Psoas muscle (tissue), 7 donors: ENCODE measurements at regions not wholly inside any gene's neighbourhood (a gene's known extent, or its start where the extent isn't known, plus 50 kb on each side); places are given as distances from the start of the nearest gene placed in this dataset.

Experiments
- ATAC-seq, 4 donors: fragments of 200-7000 bp; cut with Tn5 transposase; one replicate each; pipeline ENCODE4 v1.9.1; 2020; ENCODE audit warnings: moderate library complexity in 3 of 4, mild to moderate bottlenecking in 2 of 4
- DNase-seq, 2 donors: peaks; one replicate each; pipeline ENCODE4 v3.0.0-alpha.2; 2020
- H3K27ac ChIP-seq: fragments of 200-600 bp; one replicate; pipeline ENCODE4 v1.8.0; 2022
- H3K27me3 ChIP-seq, 3 donors: fragments of 200-600 bp in 1 of 3; one replicate each; pipeline versions ENCODE4 v1.6.1 to v1.8.0; 2013 to 2022; ENCODE audit warnings: low read length in 2 of 3, mild to moderate bottlenecking in 2 of 3, moderate library complexity in 1 of 3; ENCODE audit not compliant: insufficient read depth in 3 of 3
- H3K36me3 ChIP-seq, 2 donors: fragments of 200-600 bp in 1 of 2; one replicate each; pipeline versions ENCODE4 v1.6.1 to v1.8.0; 2013 to 2022; ENCODE audit warnings: low read depth in 1 of 2, mild to moderate bottlenecking in 1 of 2, moderate library complexity in 1 of 2; ENCODE audit not compliant: insufficient read depth in 1 of 2
- H3K4me1 ChIP-seq: fragments of 200-600 bp; one replicate; pipeline ENCODE4 v1.8.0; 2022
- H3K4me3 ChIP-seq: fragments of 200-600 bp; one replicate; pipeline ENCODE4 v1.8.0; 2022; ENCODE audit warnings: mild to moderate bottlenecking
- H3K9me3 ChIP-seq: fragments of 200-600 bp; one replicate; pipeline ENCODE4 v1.8.0; 2022
- whole genome bisulfite sequencing, 3 donors: extraction: QIAGEN DNeasy Blood & Tissue Kit; methylation state at CpG; one replicate each; pipeline versions ENCODE4 v1.1.6 to v1.1.7; 2013; 5-methylcytosine and 5-hydroxymethylcytosine counted together
- intact Hi-C, 2 donors: fragments of 100-400 bp; cut with DNase I; formaldehyde crosslinking; loops; one replicate each; pipeline versions ENCODE4 v1.11.0 to v1.14.2; 2022
- TF ChIP-seq, protein P1 (sequence below): fragments of 200-600 bp; IDR thresholded peaks from one replicate; pipeline ENCODE4 v1.8.0; 2022; ENCODE audit warnings: antibody characterized with exemption
- donor health status: healthy with polysubstance abuse.
- donor health status: DM: no; HTN: no; CAD: no; lungs with moderate emphysema.
- donor health status: Bipolar disorder and iron deficiency.
- donor health status: healthy.
- donor health status: DM: yes; HTN: yes; CAD: no.
- donor health status: DM: no; HTN: no; CAD: no.
- donor health status: DM: yes; HTN: yes; CAD: no.

DNA sequence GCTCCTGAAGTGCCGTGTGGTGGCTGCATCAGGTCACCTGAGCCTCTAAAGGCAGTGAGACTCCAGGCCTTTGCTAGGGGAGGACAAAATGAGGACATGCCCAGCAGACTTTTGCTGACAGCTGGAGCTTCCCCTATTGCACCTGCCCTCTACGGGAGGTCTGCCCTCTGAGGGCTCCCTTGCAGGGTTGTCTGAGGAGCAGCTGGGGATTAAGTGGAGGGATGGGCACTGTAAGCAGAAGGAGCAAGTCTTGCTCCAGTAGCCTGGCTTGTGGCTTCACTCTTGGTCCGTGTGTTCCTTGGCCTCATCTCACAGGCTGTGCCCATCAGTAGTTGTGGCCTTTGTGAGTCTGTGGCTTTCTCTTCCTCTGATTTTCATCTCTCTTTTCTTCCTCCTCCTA, 66.9 kb upstream of the NRXN3 start:
- TF ChIP-seq, protein P1, sequence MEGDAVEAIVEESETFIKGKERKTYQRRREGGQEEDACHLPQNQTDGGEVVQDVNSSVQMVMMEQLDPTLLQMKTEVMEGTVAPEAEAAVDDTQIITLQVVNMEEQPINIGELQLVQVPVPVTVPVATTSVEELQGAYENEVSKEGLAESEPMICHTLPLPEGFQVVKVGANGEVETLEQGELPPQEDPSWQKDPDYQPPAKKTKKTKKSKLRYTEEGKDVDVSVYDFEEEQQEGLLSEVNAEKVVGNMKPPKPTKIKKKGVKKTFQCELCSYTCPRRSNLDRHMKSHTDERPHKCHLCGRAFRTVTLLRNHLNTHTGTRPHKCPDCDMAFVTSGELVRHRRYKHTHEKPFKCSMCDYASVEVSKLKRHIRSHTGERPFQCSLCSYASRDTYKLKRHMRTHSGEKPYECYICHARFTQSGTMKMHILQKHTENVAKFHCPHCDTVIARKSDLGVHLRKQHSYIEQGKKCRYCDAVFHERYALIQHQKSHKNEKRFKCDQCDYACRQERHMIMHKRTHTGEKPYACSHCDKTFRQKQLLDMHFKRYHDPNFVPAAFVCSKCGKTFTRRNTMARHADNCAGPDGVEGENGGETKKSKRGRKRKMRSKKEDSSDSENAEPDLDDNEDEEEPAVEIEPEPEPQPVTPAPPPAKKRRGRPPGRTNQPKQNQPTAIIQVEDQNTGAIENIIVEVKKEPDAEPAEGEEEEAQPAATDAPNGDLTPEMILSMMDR: no peak
- DNase-seq (no peak), ATAC-seq (no peak)
- H3K4me1 ChIP-seq: no peaks in the 10 kb centered on the region
- intact Hi-C loops: no loop called here
- no peaks in the 10 kb centered on the region for H3K9me3 ChIP-seq
- H3K4me3 ChIP-seq: no peak overlapping the region
- WGBS, 3 donors: 47 to 56% (median 50%) methylated on average over 3 of the region's 3 CpGs
- peaks cover 0 to 1% (median 0%) of the 10 kb centered on the region in 3 donors for H3K27me3 ChIP-seq
- no peaks in the 10 kb centered on the region for H3K36me3 ChIP-seq
- H3K27ac ChIP-seq: no peak overlapping the region

DNA sequence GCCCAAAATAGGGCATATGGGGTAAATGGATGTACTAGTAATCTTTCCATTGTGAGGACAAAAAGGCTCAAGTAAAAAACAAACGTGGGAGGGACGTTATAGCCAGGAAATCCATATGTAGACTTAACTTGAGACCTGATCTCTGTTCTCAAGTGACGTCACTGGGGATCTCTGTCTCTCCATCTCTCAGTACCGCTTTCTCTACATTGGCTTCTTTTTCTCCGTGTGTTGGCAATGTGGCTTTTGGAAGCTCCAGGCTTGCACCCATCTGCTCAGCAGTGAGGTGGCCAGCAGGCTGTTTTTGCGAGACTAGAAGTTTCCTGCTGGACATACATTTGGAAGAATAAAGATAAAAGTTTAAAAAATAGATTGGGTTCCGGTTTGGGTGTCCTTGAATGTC, 66.0 kb upstream of the NRXN3 start:
- WGBS, 3 donors: 67 to 77% (median 76%) methylated on average over 7 of the region's 7 CpGs
- no peak overlapping the region for H3K27ac ChIP-seq
- no peaks in the 10 kb centered on the region for H3K4me1 ChIP-seq
- intact Hi-C loops: no loop called here
- TF ChIP-seq, protein P1: no peak
- H3K36me3 ChIP-seq: no peaks in the 10 kb centered on the region
- H3K4me3 ChIP-seq: no peak overlapping the region
- no peaks in the 10 kb centered on the region for H3K27me3 ChIP-seq
- no peaks in the 10 kb centered on the region for H3K9me3 ChIP-seq
- ATAC-seq (no peak), DNase-seq (no peak)

DNA sequence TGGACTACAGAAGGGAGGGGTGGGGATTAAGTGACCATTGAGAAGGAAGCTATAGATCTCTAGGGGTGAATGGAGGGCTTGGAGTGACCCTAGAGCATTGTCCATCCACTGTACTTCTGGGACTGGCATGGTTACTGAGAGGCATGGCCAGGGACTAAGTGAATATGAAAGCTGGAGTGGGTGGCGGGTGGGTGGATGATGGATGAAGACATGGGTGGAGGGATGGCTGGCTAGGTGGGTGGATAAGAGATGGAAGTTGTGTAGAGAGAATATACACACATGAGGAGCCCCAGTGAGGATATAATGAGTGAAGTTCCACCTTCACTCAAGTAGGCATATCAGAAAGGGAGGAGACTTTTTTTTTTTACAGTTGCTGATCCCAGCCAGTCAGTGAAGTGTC, 65.5 kb upstream of the NRXN3 start:
- DNase-seq: no peak
- H3K9me3 ChIP-seq: no peaks in the 10 kb centered on the region
- no peak for ATAC-seq
- no peaks in the 10 kb centered on the region for H3K27me3 ChIP-seq
- intact Hi-C loops: no loop called here
- H3K27ac ChIP-seq: no peak overlapping the region
- 90 to 100% (median 100%) methylated on average over 1 of the region's 1 CpG for WGBS, 3 donors
- H3K4me3 ChIP-seq: no peak overlapping the region
- H3K36me3 ChIP-seq: no peaks in the 10 kb centered on the region
- TF ChIP-seq, protein P1: no peak
- H3K4me1 ChIP-seq: no peaks in the 10 kb centered on the region

DNA sequence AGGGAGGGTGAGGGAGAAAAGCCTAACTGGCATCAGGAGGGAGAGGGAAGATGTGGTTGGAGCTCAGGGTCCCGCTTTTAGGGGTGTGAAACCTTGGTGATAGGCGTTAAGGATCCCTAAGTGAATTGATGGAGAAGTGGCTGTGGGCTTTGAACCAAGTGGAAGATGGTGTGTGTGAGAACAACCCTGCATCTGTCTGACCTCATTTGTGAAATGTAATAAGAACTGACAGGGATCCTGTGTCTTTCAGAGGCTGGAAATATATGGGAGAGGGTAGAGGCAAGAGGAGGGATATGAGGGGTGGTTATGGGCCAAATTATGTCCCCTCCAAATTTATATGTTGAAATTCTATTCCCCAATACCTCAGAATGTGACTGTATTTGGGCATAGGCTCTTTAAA, 63.8 kb upstream of the NRXN3 start:
- Histone ChIP-seq H3K4me3 (no peak overlapping the region), H3K27me3 (no peaks in the 10 kb centered on the region), H3K27ac (no peak overlapping the region), H3K4me1 (no peaks in the 10 kb centered on the region), H3K9me3 (no peaks in the 10 kb centered on the region), H3K36me3 (no peaks in the 10 kb centered on the region)
- WGBS, 3 donors: 32 to 38% (median 34%) methylated on average over 2 of the region's 2 CpGs
- DNase-seq: no peak
- intact Hi-C loops: no loop called here
- TF ChIP-seq, protein P1: no peak
- ATAC-seq: no peak

DNA sequence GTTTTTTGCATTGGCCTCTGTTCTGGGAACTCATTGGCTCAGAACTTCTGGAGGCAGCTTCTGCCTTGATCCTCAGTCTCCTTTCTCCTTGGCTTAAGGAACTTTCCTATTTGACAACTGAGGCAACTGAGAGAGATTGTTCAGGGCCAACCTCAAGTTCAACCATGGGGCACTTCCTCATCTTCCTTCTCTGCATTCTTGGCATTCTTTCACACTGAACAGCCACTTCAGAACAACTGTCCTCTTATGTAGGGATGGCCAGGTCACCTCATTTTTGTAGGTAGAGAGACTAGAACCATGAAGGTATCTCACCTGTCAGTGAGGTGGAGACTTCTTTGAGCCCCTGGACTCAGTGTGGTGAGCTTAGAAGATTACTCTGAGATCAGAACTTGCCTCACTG, 63.0 kb upstream of the NRXN3 start:
- DNase-seq (no peak), ATAC-seq (no peak)
- Histone ChIP-seq H3K27ac (no peak overlapping the region), H3K27me3 (no peaks in the 10 kb centered on the region), H3K4me1 (no peaks in the 10 kb centered on the region), H3K4me3 (no peak overlapping the region), H3K36me3 (no peaks in the 10 kb centered on the region), H3K9me3 (no peaks in the 10 kb centered on the region)
- TF ChIP-seq, protein P1: no peak
- intact Hi-C loops: no loop called here
